ENCODE measurements at regions not wholly inside any gene's neighbourhood (a gene's known extent, or its start where the extent isn't known, plus 50 kb on each side); places are given as distances from the start of the nearest gene placed in this dataset.

GRCh38 chr5:5826911-5827310, 404.4 kb downstream of the ICE1 start:
- DNase-seq, result no peak

DNA sequence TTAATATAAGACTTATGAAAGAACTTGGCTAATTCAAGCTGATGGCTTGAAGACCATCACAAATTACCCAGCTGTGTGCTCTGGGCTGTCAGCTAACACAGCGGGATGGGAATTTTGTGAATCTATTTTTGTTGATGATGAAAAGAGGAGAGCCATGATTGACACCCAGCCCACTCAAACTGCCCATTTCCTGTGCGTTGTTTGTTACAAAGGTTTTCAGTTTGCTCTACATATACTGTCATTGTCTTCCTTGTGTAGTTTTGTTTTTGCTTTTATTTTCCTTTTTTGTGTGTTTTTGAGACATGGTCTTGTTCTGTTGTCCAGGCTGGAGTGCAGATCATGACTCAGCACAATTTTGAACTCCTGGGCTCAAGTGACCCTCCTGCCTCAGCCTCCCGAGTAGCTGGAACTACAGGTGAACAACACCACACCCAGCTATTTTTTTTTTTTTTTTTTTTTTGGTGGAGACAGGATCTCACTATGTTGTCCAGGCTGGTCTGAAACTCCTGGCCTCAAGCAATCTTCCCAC, 400.3 kb downstream of the ICE1 start:
- no peak for DNase-seq

GRCh38 chr5:5816960-5817359, 394.5 kb downstream of the ICE1 start:
- DNase-seq, result no peak

- DNase-seq, result no peak
Observed at GRCh38 chr5:5813441-5813840, 391.0 kb downstream of the ICE1 start.

GRCh38 chr5:5810461-5810860, 388.0 kb downstream of the ICE1 start:
- DNase-seq, result no peak

DNA sequence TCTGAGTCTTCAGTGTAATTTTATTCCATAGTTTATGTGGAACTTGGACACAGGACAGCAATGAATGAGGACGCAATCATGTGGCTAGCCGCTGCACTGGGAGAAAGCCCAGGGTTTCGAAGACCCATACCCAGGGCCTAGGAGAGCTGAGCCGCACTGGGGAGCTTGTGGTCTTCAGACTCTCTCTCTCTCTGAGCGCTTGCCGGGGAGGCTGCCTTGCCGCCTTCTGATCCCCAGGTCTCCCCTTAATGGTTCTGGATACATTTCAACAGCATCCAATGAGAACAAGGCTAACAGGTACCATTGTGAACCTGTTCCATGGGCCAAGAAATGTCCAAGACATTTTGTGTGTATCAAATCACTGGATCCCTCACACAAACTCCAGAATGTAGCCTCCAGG, 383.4 kb downstream of the ICE1 start:
- no peak for DNase-seq

- no peak for DNase-seq
Observed at GRCh38 chr5:5804478-5805233, 382.2 kb downstream of the ICE1 start.

DNA sequence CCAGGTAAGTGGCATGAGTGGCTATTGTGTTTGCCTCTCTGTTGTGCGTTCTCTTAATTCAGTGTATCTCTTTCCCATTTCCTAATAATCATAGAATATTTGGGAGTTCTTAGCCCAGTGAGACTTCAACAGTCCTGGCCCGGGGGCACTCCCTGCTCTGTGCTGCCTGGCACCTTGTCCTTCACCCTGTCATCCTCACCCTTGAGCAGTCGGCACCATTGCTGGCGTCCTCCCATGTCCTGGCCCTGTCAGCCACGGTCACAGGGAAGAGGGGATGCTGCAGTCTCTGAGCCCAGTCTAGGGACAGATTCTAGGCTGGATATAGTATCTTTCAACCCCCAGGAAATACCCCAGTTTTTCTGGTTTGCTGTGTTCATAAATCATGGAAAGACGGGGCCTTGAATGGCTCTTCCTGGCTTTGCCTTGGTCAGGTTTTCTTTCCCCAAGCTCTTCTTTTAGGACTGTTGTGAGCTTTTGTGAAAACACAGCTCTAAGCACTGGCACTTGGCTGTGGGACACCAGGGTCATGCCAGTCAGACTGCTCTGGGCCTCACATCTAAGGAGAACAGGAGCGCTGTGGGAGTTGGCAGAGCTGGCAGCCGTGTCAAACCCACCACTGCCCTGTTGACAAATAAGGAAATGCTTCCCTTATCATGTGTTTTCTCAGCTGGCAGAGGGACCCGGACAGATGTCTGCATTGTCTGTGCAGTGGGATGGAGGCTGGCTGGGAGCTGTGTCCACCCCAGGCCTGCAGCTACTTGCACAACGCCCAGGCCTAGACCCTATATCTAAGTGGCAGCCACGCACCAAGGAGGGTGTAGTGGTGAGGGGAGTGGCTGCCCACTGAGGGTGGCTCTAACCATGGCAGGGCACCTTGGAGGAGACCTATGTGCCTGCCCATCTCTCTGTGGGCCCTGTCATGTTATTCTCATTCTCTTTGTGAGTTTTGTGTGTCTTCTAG, 378.6 kb downstream of the ICE1 start:
- DNase-seq, result no peak

GRCh38 chr5:5799826-5800225, 377.3 kb downstream of the ICE1 start:
- no peak for DNase-seq

DNA sequence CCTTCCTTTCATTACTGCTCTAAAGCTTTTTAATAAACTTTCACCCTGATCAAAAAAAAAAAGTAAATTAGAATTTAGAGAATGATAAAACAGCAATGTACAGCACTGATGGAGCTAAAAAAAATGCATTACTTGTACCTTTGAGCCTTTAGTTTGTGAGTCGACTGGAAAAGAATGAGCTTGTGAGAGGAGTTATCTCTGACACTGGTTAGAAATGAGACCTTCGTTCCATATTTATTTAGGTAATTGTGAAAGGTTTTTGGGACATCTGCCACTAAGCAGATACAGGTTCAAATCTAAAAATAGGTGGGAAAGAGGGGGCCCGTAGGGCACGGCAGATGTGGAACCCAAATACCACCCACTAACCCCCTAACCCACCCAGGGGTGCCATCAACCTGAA, 376.8 kb downstream of the ICE1 start:
- DNase-seq, result no peak

DNA sequence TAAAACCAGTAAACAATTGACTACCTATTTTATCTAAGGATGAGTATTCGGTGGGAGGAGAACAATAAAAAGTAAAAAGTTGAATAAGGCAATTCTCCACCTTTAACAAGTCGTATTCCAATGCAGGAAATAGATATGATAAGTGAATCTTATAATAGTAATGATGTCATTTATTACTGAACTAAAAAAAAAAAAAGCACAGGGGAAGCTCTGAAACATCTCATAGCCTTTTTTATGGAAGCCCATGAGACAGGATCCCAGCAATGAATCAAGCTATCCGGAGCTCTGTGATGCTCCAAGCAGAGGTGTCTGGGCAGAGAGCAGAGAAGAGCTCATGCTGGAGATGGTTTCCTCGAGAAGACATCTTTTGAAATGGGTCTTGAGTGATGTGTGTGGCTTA, 376.0 kb downstream of the ICE1 start:
- no peak for DNase-seq

- no peak for DNase-seq
Observed at GRCh38 chr5:5798041-5798440, 375.6 kb downstream of the ICE1 start.

DNA sequence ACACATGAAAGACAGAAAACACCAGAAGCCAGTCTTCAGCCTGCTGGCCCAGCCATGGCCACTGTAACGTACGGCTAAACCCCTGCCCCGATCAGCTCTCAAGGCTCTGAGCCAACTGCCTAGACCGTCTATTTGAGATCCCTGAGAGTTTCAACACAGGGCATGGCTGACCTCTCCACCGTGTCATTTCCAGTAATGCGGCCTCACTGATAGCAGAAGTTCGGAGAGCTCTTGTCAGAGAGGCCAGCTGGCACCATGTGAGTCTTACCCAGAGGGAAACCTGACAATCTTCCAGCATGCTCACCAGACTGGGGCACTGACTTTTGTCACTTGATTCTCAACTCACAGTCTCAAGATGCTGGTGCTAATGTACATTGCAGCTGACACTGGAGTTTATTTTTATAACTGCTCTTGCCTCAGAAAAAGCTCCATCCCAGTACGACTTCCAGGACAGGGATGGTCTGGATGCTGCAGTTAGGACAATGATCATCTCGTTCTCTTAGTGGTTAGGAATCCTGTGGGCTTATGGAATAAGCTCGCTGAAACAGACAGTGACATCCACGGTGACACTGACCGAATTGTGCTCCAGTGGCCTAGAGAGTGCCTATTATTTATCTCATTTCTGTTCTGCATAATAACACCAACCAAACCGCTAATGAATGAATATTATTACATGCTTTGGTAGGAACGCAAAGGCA, 372.7 kb downstream of the ICE1 start:
- no peak for DNase-seq

GRCh38 chr5:5794118-5794560, 371.7 kb downstream of the ICE1 start:
- DNase-seq, result no peak

DNA sequence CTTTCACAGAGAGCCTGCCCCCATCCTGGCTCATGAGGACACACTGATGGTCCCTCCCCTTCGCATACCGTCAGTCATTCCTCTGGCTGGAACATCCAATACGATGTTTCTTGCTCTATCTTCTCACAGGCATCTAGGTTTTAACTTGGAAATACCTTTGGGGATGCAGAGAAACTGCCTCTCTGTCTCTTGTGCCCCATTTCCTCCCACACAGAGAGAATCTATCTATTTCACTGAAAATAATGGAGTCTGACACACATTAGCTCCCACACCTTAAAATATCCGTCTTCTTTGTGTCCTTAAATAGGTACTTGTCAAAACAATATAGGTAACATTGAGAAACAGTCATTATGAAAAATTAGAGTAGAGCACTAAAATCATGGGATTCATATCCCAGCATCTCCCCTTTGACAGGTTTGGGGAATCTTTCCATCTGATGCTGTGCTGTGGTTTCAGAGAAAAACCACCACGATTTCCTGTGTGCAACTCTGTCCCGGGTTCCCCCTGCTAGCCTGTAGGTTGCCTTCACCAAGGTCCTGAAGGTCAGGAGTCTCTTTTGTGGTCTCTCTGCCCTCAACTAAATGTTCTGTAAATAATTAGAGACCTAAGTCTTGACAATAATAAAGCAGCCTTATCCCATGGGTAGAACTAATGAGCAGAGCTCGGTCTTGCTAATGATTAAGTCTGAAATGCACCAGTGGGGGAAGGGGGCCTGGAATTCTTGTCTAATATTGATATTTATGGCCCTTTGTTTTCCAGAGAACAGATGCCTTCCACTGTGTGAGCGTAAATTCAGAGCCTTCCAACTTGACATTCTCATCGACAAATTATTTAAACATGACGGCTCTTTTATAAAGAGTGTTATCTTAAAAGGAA, 371.0 kb downstream of the ICE1 start:
- DNase-seq, result no peak

- DNase-seq, result no peak
Observed at GRCh38 chr5:5792106-5792505, 369.6 kb downstream of the ICE1 start.

GRCh38 chr5:5788793-5789192, 366.3 kb downstream of the ICE1 start:
- no peak for DNase-seq

DNA sequence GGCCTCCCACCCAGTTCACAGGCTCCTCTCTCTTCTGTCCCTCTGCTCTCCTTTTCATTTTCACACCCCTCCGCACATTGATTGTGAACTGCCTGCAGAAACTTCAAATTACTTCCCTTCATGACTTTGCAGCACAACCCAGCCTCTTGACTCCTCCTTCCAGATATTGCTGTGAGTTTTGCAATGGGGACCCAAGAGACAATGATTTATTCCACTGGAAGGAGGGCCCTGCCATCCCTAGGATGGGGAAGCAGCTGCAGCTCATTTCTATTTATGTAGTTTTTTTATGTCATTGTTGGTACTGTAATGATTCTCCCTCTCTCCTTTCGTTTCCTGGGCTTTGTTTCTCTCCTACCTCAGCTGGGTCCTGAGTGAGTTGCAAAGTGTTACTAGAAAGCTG, 364.9 kb downstream of the ICE1 start:
- no peak for DNase-seq

DNA sequence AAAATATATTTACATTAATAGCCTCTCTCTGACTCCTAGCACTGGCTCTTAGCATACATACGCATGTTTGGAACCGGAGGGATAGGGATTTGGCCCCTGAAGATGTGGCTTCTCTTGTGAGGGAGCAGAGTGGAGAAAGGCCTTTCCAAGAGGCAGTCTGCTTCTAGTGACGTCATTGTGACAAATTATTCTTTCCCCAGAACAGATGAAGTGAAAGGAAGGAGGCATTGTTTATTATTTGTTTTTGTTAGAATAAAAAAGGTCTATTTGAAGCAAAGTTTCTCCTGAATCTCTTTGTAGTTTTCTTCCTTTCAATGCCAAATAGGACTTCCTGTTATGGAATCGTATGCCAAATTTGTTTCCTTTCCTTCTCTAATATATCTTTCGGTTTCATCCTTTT, 361.6 kb downstream of the ICE1 start:
- no peak for DNase-seq

DNA sequence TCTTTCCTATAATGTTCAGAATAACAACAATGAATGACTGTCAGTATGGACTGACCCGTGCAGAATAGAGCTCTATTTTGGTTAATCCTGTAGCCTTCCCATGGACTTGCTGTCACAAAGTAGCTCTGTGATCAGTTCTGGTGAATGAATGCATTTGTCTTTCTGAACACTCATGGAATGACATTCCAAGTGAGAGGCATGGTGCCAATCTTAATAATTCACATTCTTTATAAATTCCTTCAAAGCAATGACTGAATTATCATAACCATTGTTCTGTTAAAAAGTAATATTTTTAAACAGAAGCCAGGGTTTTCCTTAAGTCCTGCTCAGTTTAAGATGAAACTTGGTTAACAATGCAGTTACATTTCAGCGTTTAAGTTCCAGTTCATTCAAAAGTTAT, 360.5 kb downstream of the ICE1 start:
- no peak for DNase-seq

DNA sequence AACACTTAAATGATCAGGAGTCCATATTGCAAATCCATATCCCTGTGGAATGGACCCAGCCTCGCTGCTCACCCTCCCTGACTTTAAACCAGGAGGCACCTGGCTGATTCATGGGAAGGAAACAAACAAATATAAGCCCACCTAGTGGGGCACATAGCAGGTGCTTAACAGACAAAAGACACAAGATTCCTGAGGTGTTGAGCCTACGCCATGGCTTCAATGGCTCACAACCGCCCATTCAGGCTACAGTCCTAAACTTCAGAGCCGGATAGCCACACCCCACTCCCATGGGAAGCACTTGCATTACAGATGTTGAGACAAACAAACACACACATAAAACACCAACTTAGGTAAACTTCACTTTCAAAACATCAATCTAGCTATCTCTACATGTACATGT, 359.9 kb downstream of the ICE1 start:
- no peak for DNase-seq

GRCh38 chr5:5781335-5781734, 358.9 kb downstream of the ICE1 start:
- no peak for DNase-seq
